Adrenal gland (tissue), 5 donors: ENCODE measurements at regions not wholly inside any gene's neighbourhood (a gene's known extent, or its start where the extent isn't known, plus 50 kb on each side); places are given as distances from the start of the nearest gene placed in this dataset.

Experiments
- POLR2A ChIP-seq, 2 donors: fragments of 450-650 bp; IDR thresholded peaks; one replicate each; pipeline ENCODE4 v1.6.1; 2017; ENCODE audit warnings: antibody characterized with exemption in 2 of 2, mild to moderate bottlenecking in 2 of 2, moderate library complexity in 1 of 2
- TF ChIP-seq, protein P1 (sequence below), 6 experiments: fragments of 450-650 bp in 4 of 6; fragments of 200-600 bp in 2 of 6; sonication (generic) in 1 of 6; IDR thresholded peaks; 1 replicate in 5 of 6; 2 replicates in 1 of 6; pipeline versions ENCODE4 v1.5.1 to v1.8.0; 2016 to 2021; ENCODE audit warnings: antibody characterized with exemption in 6 of 6, mild to moderate bottlenecking in 2 of 6, moderate library complexity in 1 of 6
- donor health status: DM: no; HTN: no; CAD: no.

DNA sequence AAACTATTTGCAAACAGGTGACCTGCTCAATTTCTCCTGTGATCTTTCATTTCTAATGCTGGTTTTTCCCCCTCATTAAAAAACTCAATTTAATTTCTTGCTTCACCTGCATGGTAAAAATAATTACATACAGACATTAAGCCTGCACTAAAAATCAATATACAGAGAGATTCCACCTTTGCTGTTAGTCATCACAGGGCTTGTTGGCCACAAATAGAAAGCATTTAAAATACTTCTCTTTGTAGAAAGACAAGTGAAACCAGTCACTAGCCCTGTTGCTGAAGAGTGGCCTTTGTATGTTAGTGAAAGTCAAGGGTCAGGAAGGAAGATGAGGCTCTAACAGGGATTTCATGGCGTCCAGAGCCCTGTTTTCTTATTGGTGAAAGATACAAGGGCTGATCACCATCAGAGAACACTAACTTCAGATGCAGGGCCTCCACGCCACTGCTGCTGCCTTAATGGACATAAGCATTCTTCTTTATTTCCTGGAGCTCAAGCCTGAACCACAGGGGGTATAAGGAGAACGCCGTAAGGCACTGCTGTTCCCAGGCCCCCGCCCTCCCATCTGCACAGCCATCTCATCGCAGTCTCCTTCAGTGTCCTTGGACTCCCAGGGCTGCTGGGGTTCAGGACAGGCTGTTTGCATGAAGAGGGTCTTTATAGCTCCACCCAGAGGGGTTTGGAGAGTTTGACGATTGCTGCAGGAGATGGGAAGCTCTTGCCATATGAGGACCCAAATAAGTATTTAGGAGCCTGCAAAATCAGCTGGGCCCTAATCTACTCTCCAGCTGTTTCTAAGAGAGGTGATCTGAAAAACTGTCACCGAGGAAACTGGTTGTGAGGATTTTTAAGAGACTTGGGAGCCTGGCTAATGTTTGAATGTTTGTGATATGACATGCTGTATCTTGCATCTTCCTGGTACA, 117.3 kb upstream of the IRF2BP2 start:
- TF ChIP-seq, protein P1, sequence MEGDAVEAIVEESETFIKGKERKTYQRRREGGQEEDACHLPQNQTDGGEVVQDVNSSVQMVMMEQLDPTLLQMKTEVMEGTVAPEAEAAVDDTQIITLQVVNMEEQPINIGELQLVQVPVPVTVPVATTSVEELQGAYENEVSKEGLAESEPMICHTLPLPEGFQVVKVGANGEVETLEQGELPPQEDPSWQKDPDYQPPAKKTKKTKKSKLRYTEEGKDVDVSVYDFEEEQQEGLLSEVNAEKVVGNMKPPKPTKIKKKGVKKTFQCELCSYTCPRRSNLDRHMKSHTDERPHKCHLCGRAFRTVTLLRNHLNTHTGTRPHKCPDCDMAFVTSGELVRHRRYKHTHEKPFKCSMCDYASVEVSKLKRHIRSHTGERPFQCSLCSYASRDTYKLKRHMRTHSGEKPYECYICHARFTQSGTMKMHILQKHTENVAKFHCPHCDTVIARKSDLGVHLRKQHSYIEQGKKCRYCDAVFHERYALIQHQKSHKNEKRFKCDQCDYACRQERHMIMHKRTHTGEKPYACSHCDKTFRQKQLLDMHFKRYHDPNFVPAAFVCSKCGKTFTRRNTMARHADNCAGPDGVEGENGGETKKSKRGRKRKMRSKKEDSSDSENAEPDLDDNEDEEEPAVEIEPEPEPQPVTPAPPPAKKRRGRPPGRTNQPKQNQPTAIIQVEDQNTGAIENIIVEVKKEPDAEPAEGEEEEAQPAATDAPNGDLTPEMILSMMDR (IDR thresholded peaks at IDR 0.05) = no peak
- TF ChIP-seq POLR2A (IDR thresholded peaks at IDR 0.05) = no peak
